ENCODE measurements at regions not wholly inside any gene's neighbourhood (a gene's known extent, or its start where the extent isn't known, plus 50 kb on each side); places are given as distances from the start of the nearest gene placed in this dataset.

GRCh38 chr2:56128235-56128634 is 55.6 kb upstream of the CCDC85A start:
- Histone ChIP-seq H3K9ac (ENCODE audit: low read length) (no peak overlapping the region), H3K9me3 (ENCODE audit: control insufficient read depth, low read depth, low read length) (no peaks in the 10 kb centered on the region), H3K36me3 (ENCODE audit: control insufficient read depth, low read depth, low read length) (no peaks in the 10 kb centered on the region), H3K4me3 (ENCODE audit: low read length) (no peak overlapping the region), H3K4me1 (ENCODE audit: control insufficient read depth, low read depth, low read length) (no peaks in the 10 kb centered on the region), H3K27ac (ENCODE audit: low read length) (no peak overlapping the region), H3K27me3 (ENCODE audit: control insufficient read depth, insufficient read depth, low read length) (no peaks in the 10 kb centered on the region)

- H3K4me1 ChIP-seq (ENCODE audit: control insufficient read depth, low read depth, low read length): no peaks in the 10 kb centered on the region
- H3K36me3 ChIP-seq (ENCODE audit: control insufficient read depth, low read depth, low read length): no peaks in the 10 kb centered on the region
- no peaks in the 10 kb centered on the region for H3K9me3 ChIP-seq (ENCODE audit: control insufficient read depth, low read depth, low read length)
- H3K4me3 ChIP-seq (ENCODE audit: low read length): no peak overlapping the region
- H3K9ac ChIP-seq (ENCODE audit: low read length): no peak overlapping the region
- H3K27me3 ChIP-seq (ENCODE audit: control insufficient read depth, insufficient read depth, low read length): no peaks in the 10 kb centered on the region
- H3K27ac ChIP-seq (ENCODE audit: low read length): no peak overlapping the region
Observed at GRCh38 chr2:56130463-56131070, 53.2 kb upstream of the CCDC85A start.

GRCh38 chr2:56132138-56132537 is 51.7 kb upstream of the CCDC85A start:
- H3K9ac ChIP-seq (ENCODE audit: low read length): no peak overlapping the region
- no peaks in the 10 kb centered on the region for H3K27me3 ChIP-seq (ENCODE audit: control insufficient read depth, insufficient read depth, low read length)
- H3K36me3 ChIP-seq (ENCODE audit: control insufficient read depth, low read depth, low read length): no peaks in the 10 kb centered on the region
- H3K9me3 ChIP-seq (ENCODE audit: control insufficient read depth, low read depth, low read length): no peaks in the 10 kb centered on the region
- no peak overlapping the region for H3K4me3 ChIP-seq (ENCODE audit: low read length)
- H3K27ac ChIP-seq (ENCODE audit: low read length): no peak overlapping the region
- no peaks in the 10 kb centered on the region for H3K4me1 ChIP-seq (ENCODE audit: control insufficient read depth, low read depth, low read length)

GRCh38 chr2:56133441-56133840 is 50.3 kb upstream of the CCDC85A start:
- no peak overlapping the region for H3K9ac ChIP-seq (ENCODE audit: low read length)
- H3K36me3 ChIP-seq (ENCODE audit: control insufficient read depth, low read depth, low read length): no peaks in the 10 kb centered on the region
- no peak overlapping the region for H3K4me3 ChIP-seq (ENCODE audit: low read length)
- H3K27ac ChIP-seq (ENCODE audit: low read length): no peak overlapping the region
- H3K27me3 ChIP-seq (ENCODE audit: control insufficient read depth, insufficient read depth, low read length): no peaks in the 10 kb centered on the region
- no peaks in the 10 kb centered on the region for H3K4me1 ChIP-seq (ENCODE audit: control insufficient read depth, low read depth, low read length)
- no peaks in the 10 kb centered on the region for H3K9me3 ChIP-seq (ENCODE audit: control insufficient read depth, low read depth, low read length)

GRCh38 chr2:56133931-56134629 is 49.7 kb upstream of the CCDC85A start:
- H3K4me1 ChIP-seq (ENCODE audit: control insufficient read depth, low read depth, low read length): no peaks in the 10 kb centered on the region
- no peaks in the 10 kb centered on the region for H3K36me3 ChIP-seq (ENCODE audit: control insufficient read depth, low read depth, low read length)
- no peak overlapping the region for H3K4me3 ChIP-seq (ENCODE audit: low read length)
- H3K9ac ChIP-seq (ENCODE audit: low read length): no peak overlapping the region
- H3K9me3 ChIP-seq (ENCODE audit: control insufficient read depth, low read depth, low read length): no peaks in the 10 kb centered on the region
- H3K27me3 ChIP-seq (ENCODE audit: control insufficient read depth, insufficient read depth, low read length): no peaks in the 10 kb centered on the region
- no peak overlapping the region for H3K27ac ChIP-seq (ENCODE audit: low read length)
